CD4-positive, CD25-positive, alpha-beta regulatory T cell (primary cell): ENCODE measurements at regions not wholly inside any gene's neighbourhood (a gene's known extent, or its start where the extent isn't known, plus 50 kb on each side); places are given as distances from the start of the nearest gene placed in this dataset.

Experiments used
- ATAC-seq, 2 donors: fragments of 150-1000 bp; cut with Tn5 transposase; one replicate each; pipeline ENCODE4 v1.10.0; 2021; ENCODE audit warnings: low read depth in 2 of 2, moderate number of reproducible peaks in 2 of 2, moderate library complexity in 1 of 2
- DNase-seq, 3 donors: peaks; one replicate each; pipeline versions ENCODE4 v3.0.0 to v3.0.0-alpha.2; 2012 to 2022; ENCODE audit warnings: mixed read lengths in 1 of 3
- H3K27ac ChIP-seq: one replicate; pipeline ENCODE4 v1.7.0; 2013; ENCODE audit warnings: mild to moderate bottlenecking, low read length; ENCODE audit not compliant: insufficient read depth, poor library complexity, severe bottlenecking
- H3K27me3 ChIP-seq: one replicate; pipeline ENCODE4 v1.7.0; 2013; ENCODE audit warnings: low read length; ENCODE audit not compliant: control insufficient read depth, insufficient read depth
- H3K36me3 ChIP-seq: one replicate; pipeline ENCODE4 v1.7.0; 2013; ENCODE audit warnings: mild to moderate bottlenecking, low read length, moderate library complexity; ENCODE audit not compliant: control insufficient read depth, insufficient read depth
- H3K4me1 ChIP-seq: 2 replicates; pipeline ENCODE4 v1.7.0; 2013; ENCODE audit warnings: mild to moderate bottlenecking, low read length; ENCODE audit not compliant: insufficient read depth, control insufficient read depth, poor library complexity, severe bottlenecking
- H3K4me3 ChIP-seq: one replicate; pipeline ENCODE4 v1.7.0; 2013; ENCODE audit warnings: low read depth, mild to moderate bottlenecking, low read length, moderate library complexity
- H3K9me3 ChIP-seq, 2 experiments: 1 replicate in 1 of 2; 2 replicates in 1 of 2; pipeline ENCODE4 v1.7.0; 2013; ENCODE audit warnings: low read length in 2 of 2, mild to moderate bottlenecking in 1 of 2, moderate library complexity in 1 of 2; ENCODE audit not compliant: control insufficient read depth in 2 of 2
- H3K27ac Mint-ChIP-seq, 3 donors: one replicate each; pipeline ENCODE4 v1.8.0; 2020 to 2022; ENCODE audit warnings: mild to moderate bottlenecking in 3 of 3, mixed read lengths in 3 of 3, moderate library complexity in 2 of 3
- H3K27me3 Mint-ChIP-seq: one replicate; pipeline ENCODE4 v1.8.0; 2022; ENCODE audit warnings: mild to moderate bottlenecking, mixed read lengths
- H3K36me3 Mint-ChIP-seq: one replicate; pipeline ENCODE4 v1.8.0; 2020; ENCODE audit warnings: mixed read lengths
- H3K4me1 Mint-ChIP-seq, 4 donors: one replicate each; pipeline ENCODE4 v1.8.0; 2020 to 2022; ENCODE audit warnings: mixed read lengths in 4 of 4, mild to moderate bottlenecking in 1 of 4
- H3K4me3 Mint-ChIP-seq, 4 donors: one replicate each; pipeline ENCODE4 v1.8.0; 2020 to 2022; ENCODE audit warnings: mild to moderate bottlenecking in 4 of 4, mixed read lengths in 4 of 4, moderate library complexity in 3 of 4
- H3K9me3 Mint-ChIP-seq, 7 donors: one replicate each; pipeline ENCODE4 v1.8.0; 2020 to 2022; ENCODE audit warnings: mixed read lengths in 7 of 7, mild to moderate bottlenecking in 3 of 7, moderate library complexity in 2 of 7

DNA sequence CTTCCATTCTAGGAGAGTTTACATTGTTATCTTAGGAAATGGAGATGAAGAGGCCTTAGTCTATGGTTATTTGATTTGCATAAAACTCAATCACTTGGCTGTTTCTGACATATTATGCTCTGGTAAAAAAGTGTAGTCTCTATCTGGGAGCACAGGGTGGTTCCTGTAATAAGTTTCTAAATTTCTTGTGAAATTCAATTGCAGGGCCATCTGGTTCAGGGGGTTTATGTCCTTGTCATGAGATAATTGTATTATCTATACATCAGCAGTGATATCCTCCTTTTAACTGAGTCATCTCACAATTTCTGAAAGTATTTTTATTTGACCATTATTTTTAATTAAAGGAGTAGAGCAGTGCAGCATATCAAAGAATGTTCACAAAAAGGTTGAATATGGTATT lies 203.3 kb downstream of the MFSD1 start:
- Histone ChIP-seq H3K4me3 (no peak overlapping the region), H3K36me3 (no peaks in the 10 kb centered on the region), H3K27me3 (no peaks in the 10 kb centered on the region), H3K4me1 (no peaks in the 10 kb centered on the region), H3K9me3 (no peaks in the 10 kb centered on the region), H3K27ac (no peak overlapping the region)
- no peak overlapping the region for H3K27ac Mint-ChIP-seq
- H3K36me3 Mint-ChIP-seq = no peaks in the 10 kb centered on the region
- H3K27me3 Mint-ChIP-seq = no peaks in the 10 kb centered on the region
- H3K4me3 Mint-ChIP-seq = no peak overlapping the region
- no peaks in the 10 kb centered on the region for H3K4me1 Mint-ChIP-seq
- DNase-seq (no peak), ATAC-seq (no peak)
- H3K9me3 Mint-ChIP-seq = peaks cover 0 to 6% (median 0%) of the 10 kb centered on the region in 7 donors

DNA sequence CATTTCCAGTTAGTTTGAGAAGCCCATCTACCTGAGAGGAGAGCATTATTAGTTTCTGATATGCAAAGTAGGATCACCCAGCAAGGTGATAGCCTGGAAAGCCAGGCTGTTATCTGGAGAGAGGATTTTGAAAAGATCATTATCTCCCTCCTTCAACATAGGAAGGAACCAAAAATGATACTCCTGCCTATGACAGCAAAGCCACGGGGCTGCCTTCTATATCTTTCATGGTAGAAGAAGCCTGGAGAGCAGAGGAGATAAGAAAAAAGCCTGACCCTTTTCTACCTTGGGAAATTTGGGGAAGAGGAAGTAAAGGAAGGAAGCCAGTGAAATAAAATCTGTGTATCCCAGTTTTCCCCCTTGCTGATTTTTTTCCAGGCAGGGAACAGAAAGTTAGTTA lies 205.5 kb downstream of the MFSD1 start:
- no peaks in the 10 kb centered on the region for H3K27me3 ChIP-seq
- H3K27ac Mint-ChIP-seq = no peak overlapping the region
- H3K4me1 Mint-ChIP-seq = no peaks in the 10 kb centered on the region
- H3K4me3 Mint-ChIP-seq = no peak overlapping the region
- peaks cover 0 to 6% (median 0%) of the 10 kb centered on the region in 7 donors for H3K9me3 Mint-ChIP-seq
- no peaks in the 10 kb centered on the region for H3K36me3 ChIP-seq
- ATAC-seq (no peak), DNase-seq (no peak)
- H3K4me3 ChIP-seq = no peak overlapping the region
- no peaks in the 10 kb centered on the region for H3K36me3 Mint-ChIP-seq
- H3K27me3 Mint-ChIP-seq = no peaks in the 10 kb centered on the region
- H3K4me1 ChIP-seq = no peaks in the 10 kb centered on the region
- no peak overlapping the region for H3K27ac ChIP-seq
- no peaks in the 10 kb centered on the region for H3K9me3 ChIP-seq

DNA sequence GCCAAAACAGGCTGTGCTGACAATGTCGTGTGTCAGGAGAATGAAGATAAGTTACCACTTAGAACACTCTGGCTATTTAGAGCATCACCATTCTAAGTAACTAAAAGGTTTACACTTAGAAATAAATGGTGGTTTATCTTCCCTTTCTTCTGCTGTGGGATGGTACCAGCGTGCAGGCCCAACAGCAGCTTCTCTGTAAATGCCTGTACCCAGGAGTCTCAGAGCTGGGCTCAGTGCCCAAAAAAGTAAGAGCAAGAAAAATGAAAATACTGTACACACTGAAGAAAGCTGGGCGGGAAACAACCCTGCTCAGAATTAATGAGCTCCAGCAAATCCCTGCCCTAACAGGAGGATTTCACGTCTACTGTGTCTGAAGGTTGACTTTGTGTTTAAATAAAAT lies 206.5 kb downstream of the MFSD1 start:
- no peak for DNase-seq
- Histone ChIP-seq H3K36me3 (no peaks in the 10 kb centered on the region), H3K4me3 (no peak overlapping the region), H3K4me1 (no peaks in the 10 kb centered on the region), H3K27me3 (no peaks in the 10 kb centered on the region), H3K9me3 (no peaks in the 10 kb centered on the region), H3K27ac (no peak overlapping the region)
- Mint-ChIP-seq H3K27me3 (no peaks in the 10 kb centered on the region), H3K4me1 (no peaks in the 10 kb centered on the region), H3K36me3 (no peaks in the 10 kb centered on the region), H3K27ac (no peak overlapping the region), H3K4me3 (no peak overlapping the region), H3K9me3 (peaks cover 0 to 6% (median 0%) of the 10 kb centered on the region in 7 donors)
- ATAC-seq = no peak

DNA sequence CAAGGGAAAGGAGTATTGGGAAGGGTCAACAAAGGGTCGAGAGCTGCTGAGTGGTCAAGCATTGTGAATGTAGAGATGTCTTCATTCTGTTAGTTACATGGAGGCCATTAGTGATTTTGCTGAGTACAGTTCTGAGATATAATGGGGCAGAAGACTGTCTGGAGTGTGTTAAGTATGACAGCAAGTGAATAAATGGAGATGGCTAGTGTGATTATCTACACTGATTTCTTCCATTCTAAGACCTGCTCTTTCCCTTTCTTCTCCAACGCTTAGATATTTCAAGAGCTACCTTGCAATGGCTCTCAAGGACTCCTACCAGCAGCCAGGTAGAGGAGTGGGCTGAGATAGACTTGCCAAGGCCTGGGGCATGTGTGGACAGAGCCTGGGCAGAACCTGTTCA lies 216.5 kb downstream of the MFSD1 start:
- Mint-ChIP-seq H3K27me3 (no peaks in the 10 kb centered on the region), H3K4me1 (no peaks in the 10 kb centered on the region), H3K4me3 (no peak overlapping the region), H3K36me3 (no peaks in the 10 kb centered on the region), H3K9me3 (peaks cover 0 to 17% (median 3%) of the 10 kb centered on the region in 7 donors), H3K27ac (no peak overlapping the region)
- DNase-seq (no peak), ATAC-seq (no peak)
- H3K4me1 ChIP-seq = no peaks in the 10 kb centered on the region
- no peak overlapping the region for H3K27ac ChIP-seq
- no peaks in the 10 kb centered on the region for H3K27me3 ChIP-seq
- H3K4me3 ChIP-seq = no peak overlapping the region
- H3K9me3 ChIP-seq = no peaks in the 10 kb centered on the region
- no peaks in the 10 kb centered on the region for H3K36me3 ChIP-seq

DNA sequence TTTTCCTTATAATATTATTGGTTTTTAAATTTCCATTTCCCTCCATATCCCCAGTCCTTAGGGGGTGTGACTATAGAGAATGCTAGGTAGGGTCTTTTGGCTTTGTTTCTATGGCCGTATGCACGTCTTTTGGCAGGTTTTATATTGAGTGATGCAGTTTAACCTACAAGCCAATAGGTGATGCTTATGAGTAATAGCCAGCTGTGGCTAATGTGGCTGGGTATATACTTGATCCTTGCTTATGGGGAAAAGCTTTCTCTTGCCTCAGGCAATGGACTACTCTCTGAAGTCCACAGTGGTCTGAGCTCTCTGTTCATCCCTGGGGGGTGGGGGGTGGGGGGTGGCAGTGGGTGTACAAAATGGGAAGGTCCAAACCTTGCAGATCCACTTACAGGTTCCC lies 223.9 kb downstream of the MFSD1 start:
- no peak overlapping the region for H3K4me3 ChIP-seq
- no peaks in the 10 kb centered on the region for H3K4me1 ChIP-seq
- no peaks in the 10 kb centered on the region for H3K36me3 ChIP-seq
- Mint-ChIP-seq H3K9me3 (peaks cover 0 to 6% (median 3%) of the 10 kb centered on the region in 7 donors), H3K4me3 (no peak overlapping the region), H3K36me3 (no peaks in the 10 kb centered on the region), H3K27ac (no peak overlapping the region), H3K27me3 (no peaks in the 10 kb centered on the region), H3K4me1 (no peaks in the 10 kb centered on the region)
- H3K9me3 ChIP-seq = no peaks in the 10 kb centered on the region
- DNase-seq (no peak), ATAC-seq (no peak)
- no peaks in the 10 kb centered on the region for H3K27me3 ChIP-seq
- H3K27ac ChIP-seq = no peak overlapping the region

DNA sequence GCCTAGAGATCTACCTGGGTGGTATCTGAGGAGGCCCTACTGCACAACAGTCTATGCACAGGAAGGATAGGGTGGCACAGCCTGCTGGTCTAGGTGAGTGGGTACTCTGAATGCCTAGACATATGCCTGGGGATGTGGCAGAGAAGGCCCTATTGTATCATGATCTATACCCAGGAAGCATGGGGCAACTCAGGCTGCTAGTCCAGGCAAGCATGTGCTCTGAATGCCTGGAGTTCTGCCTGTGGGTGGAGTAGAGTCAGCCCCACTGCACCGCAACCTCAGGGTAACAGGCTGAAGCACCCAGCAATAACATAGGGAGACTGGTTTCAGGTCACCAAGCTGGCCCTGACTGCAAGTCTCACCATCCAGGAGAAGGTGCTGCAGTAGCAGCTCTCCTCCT lies 224.7 kb downstream of the MFSD1 start:
- Mint-ChIP-seq H3K4me1 (no peaks in the 10 kb centered on the region), H3K4me3 (no peak overlapping the region), H3K27me3 (no peaks in the 10 kb centered on the region), H3K27ac (no peak overlapping the region), H3K36me3 (no peaks in the 10 kb centered on the region), H3K9me3 (peaks cover 0 to 6% (median 3%) of the 10 kb centered on the region in 7 donors)
- H3K4me3 ChIP-seq = no peak overlapping the region
- ATAC-seq (no peak), DNase-seq (no peak)
- H3K36me3 ChIP-seq = no peaks in the 10 kb centered on the region
- no peaks in the 10 kb centered on the region for H3K27me3 ChIP-seq
- H3K9me3 ChIP-seq = no peaks in the 10 kb centered on the region
- no peak overlapping the region for H3K27ac ChIP-seq
- no peaks in the 10 kb centered on the region for H3K4me1 ChIP-seq

DNA sequence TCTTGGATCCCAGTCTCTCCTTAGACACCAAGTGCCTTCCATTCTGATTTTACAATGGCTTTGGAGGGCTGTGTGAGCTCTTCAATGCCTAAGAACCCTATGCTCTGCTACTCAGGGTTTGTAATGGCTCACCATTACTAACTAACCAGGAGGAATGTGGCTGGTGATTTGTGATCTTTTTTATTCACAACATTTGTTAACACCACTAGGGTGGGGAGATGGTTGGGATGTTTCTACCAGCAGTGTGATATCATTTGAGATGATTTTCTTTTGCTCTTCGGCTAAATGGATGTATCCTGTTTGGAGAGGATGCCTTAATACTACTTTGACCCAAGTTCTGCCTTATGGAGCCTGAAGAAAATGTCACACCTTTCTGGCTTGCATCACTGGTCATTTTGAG lies 226.9 kb downstream of the MFSD1 start:
- Mint-ChIP-seq H3K27me3 (no peaks in the 10 kb centered on the region), H3K9me3 (peaks cover 0 to 5% (median 3%) of the 10 kb centered on the region in 7 donors), H3K27ac (no peak overlapping the region), H3K4me1 (no peaks in the 10 kb centered on the region), H3K36me3 (no peaks in the 10 kb centered on the region), H3K4me3 (no peak overlapping the region)
- no peak overlapping the region for H3K4me3 ChIP-seq
- no peaks in the 10 kb centered on the region for H3K4me1 ChIP-seq
- ATAC-seq = no peak
- no peaks in the 10 kb centered on the region for H3K9me3 ChIP-seq
- no peak overlapping the region for H3K27ac ChIP-seq
- no peaks in the 10 kb centered on the region for H3K36me3 ChIP-seq
- no peaks in the 10 kb centered on the region for H3K27me3 ChIP-seq
- no peak for DNase-seq

DNA sequence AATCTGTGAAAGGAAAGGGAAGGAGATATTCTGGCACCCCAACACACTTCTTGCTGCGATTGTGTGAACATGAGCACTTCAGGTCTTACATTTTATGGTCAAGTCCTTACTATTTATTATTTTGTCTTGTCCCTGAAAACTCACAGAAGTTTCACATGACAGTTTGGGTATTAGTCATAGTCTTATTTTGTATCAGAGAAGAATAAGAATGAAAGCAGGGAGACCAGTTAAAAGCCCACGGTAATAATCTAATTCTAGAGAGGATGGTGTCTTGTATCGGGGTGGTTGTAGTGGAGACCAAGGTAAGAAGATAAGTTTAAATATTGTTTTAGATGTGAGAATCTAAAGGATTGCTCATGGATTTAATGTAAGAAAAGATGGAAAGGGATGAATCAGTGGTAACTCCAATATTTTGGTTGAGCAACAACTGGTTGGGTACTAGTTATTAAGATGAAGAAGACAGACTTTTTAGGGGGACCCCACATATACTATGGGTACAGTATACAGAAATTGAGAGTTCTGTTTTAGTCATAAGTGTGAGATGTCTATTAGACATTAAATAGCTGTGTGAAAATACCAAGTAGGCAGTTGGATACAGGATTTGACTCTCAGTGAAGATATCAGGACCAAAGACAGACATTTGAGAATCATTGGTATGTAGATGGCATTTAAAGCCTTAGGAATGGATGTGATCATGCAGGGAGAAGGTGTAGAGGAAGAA lies 227.6 kb downstream of the MFSD1 start:
- Mint-ChIP-seq H3K4me3 (no peak overlapping the region), H3K36me3 (no peaks in the 10 kb centered on the region), H3K27ac (no peak overlapping the region), H3K27me3 (no peaks in the 10 kb centered on the region), H3K4me1 (no peaks in the 10 kb centered on the region), H3K9me3 (peaks cover 0 to 8% (median 3%) of the 10 kb centered on the region in 7 donors)
- ATAC-seq (no peak), DNase-seq (no peak)
- H3K4me1 ChIP-seq = no peaks in the 10 kb centered on the region
- H3K36me3 ChIP-seq = no peaks in the 10 kb centered on the region
- H3K4me3 ChIP-seq = no peak overlapping the region
- H3K27ac ChIP-seq = no peak overlapping the region
- no peaks in the 10 kb centered on the region for H3K9me3 ChIP-seq
- no peaks in the 10 kb centered on the region for H3K27me3 ChIP-seq
